GM23338 (cell line): ENCODE measurements at regions not wholly inside any gene's neighbourhood (a gene's known extent, or its start where the extent isn't known, plus 50 kb on each side); places are given as distances from the start of the nearest gene placed in this dataset.
A peak's percentile ranks its signal among the peaks of the same experiment; 100 is the strongest.

Source experiments
- ATAC-seq: fragments of 200-7000 bp; cut with Tn5 transposase; 3 replicates; pipeline ENCODE4 v1.9.1; 2020
- DNase-seq: peaks from one replicate; pipeline ENCODE4 v3.0.0-alpha.2; 2015; ENCODE audit warnings: low spot score
- H2AFZ ChIP-seq: fragments of 200-600 bp; sonication (generic); 2 replicates; pipeline ENCODE4 v1.8.0; 2016; ENCODE audit warnings: antibody characterized with exemption, mild to moderate bottlenecking, moderate library complexity
- H3F3A ChIP-seq: fragments of 200-600 bp; sonication (generic); replicated peaks from 2 replicates; pipeline ENCODE4 v1.8.0; 2017; ENCODE audit warnings: antibody characterized with exemption, mixed run types, low read depth
- H3K27ac ChIP-seq: fragments of 200-600 bp; sonication (generic); 2 replicates; pipeline ENCODE4 v1.6.1; 2016; ENCODE audit warnings: low read depth
- H3K27me3 ChIP-seq: fragments of 200-600 bp; sonication (generic); 2 replicates; pipeline ENCODE4 v1.8.0; 2016; ENCODE audit warnings: mild to moderate bottlenecking, mixed run types, moderate library complexity; ENCODE audit not compliant: insufficient read depth
- H3K36me3 ChIP-seq: fragments of 200-600 bp; sonication (generic); 2 replicates; pipeline ENCODE4 v1.8.0; 2016; ENCODE audit warnings: mild to moderate bottlenecking; ENCODE audit not compliant: insufficient read depth
- H3K4me1 ChIP-seq: fragments of 200-600 bp; sonication (generic); 2 replicates; pipeline ENCODE4 v1.8.0; 2016; ENCODE audit warnings: mild to moderate bottlenecking, moderate library complexity; ENCODE audit not compliant: insufficient read depth
- H3K4me2 ChIP-seq: fragments of 200-600 bp; sonication (generic); 2 replicates; pipeline ENCODE4 v1.7.1; 2017; ENCODE audit warnings: mixed run types
- H3K4me3 ChIP-seq: fragments of 200-600 bp; sonication (generic); 2 replicates; pipeline ENCODE4 v1.6.1; 2016; ENCODE audit warnings: mixed run types
- H3K79me2 ChIP-seq: fragments of 200-600 bp; sonication (generic); replicated peaks from 2 replicates; pipeline ENCODE4 v1.8.0; 2017; ENCODE audit warnings: mild to moderate bottlenecking; ENCODE audit not compliant: insufficient read depth
- H3K9me2 ChIP-seq: fragments of 200-600 bp; sonication (generic); 2 replicates; pipeline ENCODE4 v1.8.0; 2017; ENCODE audit not compliant: insufficient read depth
- H4K20me1 ChIP-seq: fragments of 200-600 bp; sonication (generic); replicated peaks from 2 replicates; pipeline ENCODE4 v1.8.0; 2017; ENCODE audit warnings: mild to moderate bottlenecking; ENCODE audit not compliant: insufficient read depth
- H3K27ac Mint-ChIP-seq: 2 replicates; pipeline ENCODE4 v1.8.0; 2020; ENCODE audit warnings: inconsistent platforms, mild to moderate bottlenecking, moderate library complexity, mixed read lengths
- H3K27me3 Mint-ChIP-seq: 3 replicates; pipeline ENCODE4 v1.8.0; 2022; ENCODE audit warnings: low read depth, mild to moderate bottlenecking, moderate library complexity, mixed read lengths, inconsistent platforms; ENCODE audit not compliant: insufficient read depth, poor library complexity
- H3K36me3 Mint-ChIP-seq: 3 replicates; pipeline ENCODE4 v1.8.0; 2021; ENCODE audit warnings: low read depth, mild to moderate bottlenecking, inconsistent platforms, moderate library complexity, mixed read lengths
- H3K4me1 Mint-ChIP-seq: 3 replicates; pipeline ENCODE4 v1.8.0; 2020; ENCODE audit warnings: mild to moderate bottlenecking, inconsistent platforms, mixed read lengths
- H3K4me3 Mint-ChIP-seq: 3 replicates; pipeline ENCODE4 v1.8.0; 2021; ENCODE audit warnings: moderate library complexity, mild to moderate bottlenecking, inconsistent platforms, mixed read lengths
- H3K9me3 Mint-ChIP-seq: 3 replicates; pipeline ENCODE4 v1.8.0; 2020; ENCODE audit warnings: moderate library complexity, mild to moderate bottlenecking, inconsistent platforms, mixed read lengths
- CREB1 ChIP-seq: fragments of 250-450 bp; sonication (Bioruptor Pico); IDR thresholded peaks from 2 replicates; pipeline ENCODE4 v1.5.0; 2020; ENCODE audit warnings: low read depth, mild to moderate bottlenecking, moderate library complexity
- CTCF ChIP-seq, 2 experiments: fragments of 200-600 bp in 1 of 2; sonication (generic) in 1 of 2; conservative IDR thresholded peaks; 2 replicates each; pipeline versions ENCODE4 v1.5.1 to v1.6.1; 2016 to 2017; ENCODE audit warnings: antibody characterized with exemption in 2 of 2, low read depth in 2 of 2, mild to moderate bottlenecking in 2 of 2, moderate library complexity in 1 of 2
- ETS1 ChIP-seq: IDR thresholded peaks from 2 replicates; pipeline ENCODE4 v1.6.1; 2016; ENCODE audit warnings: antibody characterized with exemption
- EZH2 ChIP-seq: fragments of 200-600 bp; sonication (generic); IDR thresholded peaks from one replicate; pipeline ENCODE4 v1.8.0; 2017; ENCODE audit warnings: antibody characterized with exemption, mild to moderate bottlenecking, low read depth; ENCODE audit not compliant: unreplicated experiment
- EZH2phosphoT487 ChIP-seq: fragments of 200-600 bp; sonication (generic); IDR thresholded peaks from one replicate; pipeline ENCODE4 v1.8.1; 2018; ENCODE audit warnings: antibody characterized with exemption; ENCODE audit not compliant: unreplicated experiment
- JUNB ChIP-seq: IDR thresholded peaks from one replicate; pipeline ENCODE4 v1.6.1; 2016; ENCODE audit warnings: antibody characterized with exemption; ENCODE audit not compliant: unreplicated experiment
- POLR2AphosphoS5 ChIP-seq: IDR thresholded peaks from 2 replicates; pipeline ENCODE4 v1.6.1; 2016; ENCODE audit warnings: antibody characterized with exemption, low read depth
- REST ChIP-seq: IDR thresholded peaks from one replicate; pipeline ENCODE4 v1.6.1; 2018; ENCODE audit warnings: antibody characterized with exemption; ENCODE audit not compliant: unreplicated experiment
- STAT1 ChIP-seq: IDR thresholded peaks from one replicate; pipeline ENCODE4 v1.6.1; 2016; ENCODE audit warnings: antibody characterized with exemption; ENCODE audit not compliant: unreplicated experiment
- ZNF114 ChIP-seq: fragments of 250-450 bp; sonication (Bioruptor Pico); IDR thresholded peaks from 2 replicates; pipeline ENCODE4 v1.5.0; 2020; ENCODE audit warnings: mild to moderate bottlenecking, moderate library complexity
- ZNF331 ChIP-seq: fragments of 250-450 bp; sonication (Bioruptor Pico); IDR thresholded peaks from 2 replicates; pipeline ENCODE4 v1.5.0; 2020; ENCODE audit warnings: low read depth, mild to moderate bottlenecking, moderate library complexity

GRCh38 chr11:104734998-104735397 is 163.3 kb downstream of the CASP12 start (continued):
- TF ChIP-seq ETS1 (no peak), POLR2AphosphoS5 (no peak), ZNF331 (CRISPR knock-in tag) (no peak), STAT1 (no peak), ZNF114 (no peak), JUNB (no peak), CREB1 (no peak)

- no peaks in the 10 kb centered on the region for H3K27me3 Mint-ChIP-seq
- H3F3A ChIP-seq, result no peaks in the 10 kb centered on the region
- no peaks in the 10 kb centered on the region for H3K36me3 ChIP-seq
- no peak overlapping the region for H3K27ac ChIP-seq
- DNase-seq, result no peak
- peak overlapping the region; percentile 61; the same call in 1 of the 2 replicates for H2AFZ ChIP-seq
- ATAC-seq, result no peak
- no peaks in the 10 kb centered on the region for H3K9me2 ChIP-seq
- no peak overlapping the region for H3K27ac Mint-ChIP-seq
- no peaks in the 10 kb centered on the region for H3K9me3 Mint-ChIP-seq
- H3K4me1 Mint-ChIP-seq, result peaks cover 7% of the 10 kb centered on the region; the same call in 2 of the 3 replicates
- H4K20me1 ChIP-seq, result no peaks in the 10 kb centered on the region
- peaks cover 15% of the 10 kb centered on the region; the same call in 1 of the 2 replicates for H3K4me1 ChIP-seq
- H3K27me3 ChIP-seq, result no peaks in the 10 kb centered on the region
- no peaks in the 10 kb centered on the region for H3K79me2 ChIP-seq
- H3K4me3 ChIP-seq, result no peak overlapping the region
- no peaks in the 10 kb centered on the region for H3K36me3 Mint-ChIP-seq
- no peak overlapping the region for H3K4me3 Mint-ChIP-seq
- H3K4me2 ChIP-seq, result no peak overlapping the region
- no peak for TF ChIP-seq EZH2phosphoT487
- no peak for TF ChIP-seq STAT1
- TF ChIP-seq POLR2AphosphoS5, result no peak
- no peak for TF ChIP-seq CTCF (conservative IDR thresholded peaks at IDR 0.05; ENCODE audit: low read depth in 2 of 2)
- TF ChIP-seq EZH2, result no peak
- TF ChIP-seq CREB1, result no peak
- TF ChIP-seq JUNB, result no peak
- no peak for TF ChIP-seq ZNF114
- TF ChIP-seq REST, result no peak
- no peak for TF ChIP-seq ETS1
Measured at GRCh38 chr11:104731890-104732289, 166.4 kb downstream of the CASP12 start.
